Spleen (tissue), 7 donors: ENCODE measurements at regions not wholly inside any gene's neighbourhood (a gene's known extent, or its start where the extent isn't known, plus 50 kb on each side); places are given as distances from the start of the nearest gene placed in this dataset.

ENCODE experiments used
- POLR2A ChIP-seq, 3 donors: fragments of 450-650 bp; IDR thresholded peaks; one replicate each; pipeline ENCODE4 v1.5.1; 2017; ENCODE audit warnings: antibody characterized with exemption in 3 of 3, mild to moderate bottlenecking in 1 of 3
- POLR2AphosphoS5 ChIP-seq, 3 donors: sonication (generic); formaldehyde crosslinking; IDR thresholded peaks; one replicate each; pipeline ENCODE4 v1.5.1; 2017; ENCODE audit warnings: antibody characterized with exemption in 3 of 3
- TF ChIP-seq, protein P1 (sequence below), 11 experiments: fragments of 200-600 bp in 7 of 11; fragments of 450-650 bp in 4 of 11; sonication (generic) in 4 of 11; IDR thresholded peaks in 8 of 11; conservative IDR thresholded peaks in 3 of 11; 1 replicate in 7 of 11; 2 replicates in 4 of 11; pipeline versions ENCODE4 v1.4.0 to v1.8.0; 2016 to 2021; ENCODE audit warnings: antibody characterized with exemption in 11 of 11, inconsistent platforms in 4 of 11, mild to moderate bottlenecking in 1 of 11
- donor health status: DM: no; HTN: no; CAD: no; lungs with moderate emphysema.
- donor health status: DM: no; HTN: no; CAD: no.
- donor health status: DM: no; HTN: no; CAD: no.

- TF ChIP-seq, protein P1, sequence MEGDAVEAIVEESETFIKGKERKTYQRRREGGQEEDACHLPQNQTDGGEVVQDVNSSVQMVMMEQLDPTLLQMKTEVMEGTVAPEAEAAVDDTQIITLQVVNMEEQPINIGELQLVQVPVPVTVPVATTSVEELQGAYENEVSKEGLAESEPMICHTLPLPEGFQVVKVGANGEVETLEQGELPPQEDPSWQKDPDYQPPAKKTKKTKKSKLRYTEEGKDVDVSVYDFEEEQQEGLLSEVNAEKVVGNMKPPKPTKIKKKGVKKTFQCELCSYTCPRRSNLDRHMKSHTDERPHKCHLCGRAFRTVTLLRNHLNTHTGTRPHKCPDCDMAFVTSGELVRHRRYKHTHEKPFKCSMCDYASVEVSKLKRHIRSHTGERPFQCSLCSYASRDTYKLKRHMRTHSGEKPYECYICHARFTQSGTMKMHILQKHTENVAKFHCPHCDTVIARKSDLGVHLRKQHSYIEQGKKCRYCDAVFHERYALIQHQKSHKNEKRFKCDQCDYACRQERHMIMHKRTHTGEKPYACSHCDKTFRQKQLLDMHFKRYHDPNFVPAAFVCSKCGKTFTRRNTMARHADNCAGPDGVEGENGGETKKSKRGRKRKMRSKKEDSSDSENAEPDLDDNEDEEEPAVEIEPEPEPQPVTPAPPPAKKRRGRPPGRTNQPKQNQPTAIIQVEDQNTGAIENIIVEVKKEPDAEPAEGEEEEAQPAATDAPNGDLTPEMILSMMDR (IDR thresholded peaks at IDR 0.05 in 8 of 11, conservative IDR thresholded peaks at IDR 0.05 in 3 of 11): no peak
- no peak for TF ChIP-seq POLR2AphosphoS5 (IDR thresholded peaks at IDR 0.05)
- TF ChIP-seq POLR2A (IDR thresholded peaks at IDR 0.05): no peak
Observed at GRCh38 chr2:12430407-12431133, 286.2 kb upstream of the TRIB2 start.
